Esophagus muscularis mucosa (tissue), 4 donors: ENCODE measurements at regions not wholly inside any gene's neighbourhood (a gene's known extent, or its start where the extent isn't known, plus 50 kb on each side); places are given as distances from the start of the nearest gene placed in this dataset.

Source experiments
- CTCF ChIP-seq, 3 experiments: fragments of 200-600 bp in 2 of 3; fragments of 450-650 bp in 1 of 3; sonication (generic) in 2 of 3; IDR thresholded peaks; one replicate each; pipeline ENCODE4 v1.5.1; 2017 to 2019; ENCODE audit warnings: antibody characterized with exemption in 3 of 3, mild to moderate bottlenecking in 2 of 3, moderate library complexity in 1 of 3
- EP300 ChIP-seq: sonication (generic); formaldehyde crosslinking; IDR thresholded peaks from one replicate; pipeline ENCODE4 v1.6.1; 2017; ENCODE audit warnings: antibody characterized with exemption
- POLR2A ChIP-seq: fragments of 450-650 bp; IDR thresholded peaks from one replicate; pipeline ENCODE4 v1.6.1; 2017; ENCODE audit warnings: antibody characterized with exemption, moderate library complexity, mild to moderate bottlenecking, low read depth
- POLR2AphosphoS5 ChIP-seq, 2 donors: sonication (generic); formaldehyde crosslinking; IDR thresholded peaks; one replicate each; pipeline ENCODE4 v1.6.1; 2017; ENCODE audit warnings: antibody characterized with exemption in 2 of 2

DNA sequence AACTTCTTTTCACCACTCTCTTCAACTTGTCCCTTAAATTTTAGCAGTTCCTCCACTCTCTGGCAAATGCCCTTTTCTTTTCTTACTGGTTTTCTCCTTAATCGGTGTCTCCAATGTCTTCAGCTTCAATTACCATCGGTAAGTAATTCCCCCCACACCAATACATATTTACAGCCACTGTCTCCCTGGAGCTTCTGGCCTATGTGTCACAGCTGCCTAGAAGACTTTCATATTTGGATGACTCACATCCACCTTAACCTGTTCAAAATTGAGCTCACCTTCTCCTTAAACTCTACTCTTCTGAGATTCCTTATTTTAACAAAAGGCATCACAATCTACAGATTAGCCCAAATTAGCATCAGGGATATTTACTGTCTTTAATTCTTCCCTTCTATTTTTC is 380.4 kb downstream of the POM121L12 start:
- TF ChIP-seq CTCF (IDR thresholded peaks at IDR 0.05), result no peak
- TF ChIP-seq EP300, result no peak
- TF ChIP-seq POLR2A, result no peak
- TF ChIP-seq POLR2AphosphoS5 (IDR thresholded peaks at IDR 0.05), result no peak
